GM04504 (cell line): ENCODE measurements at regions not wholly inside any gene's neighbourhood (a gene's known extent, or its start where the extent isn't known, plus 50 kb on each side); places are given as distances from the start of the nearest gene placed in this dataset.

Experiments
- DNase-seq: peaks from one replicate; pipeline ENCODE4 v3.0.0-alpha.2; 2012; ENCODE audit warnings: low read depth

DNA sequence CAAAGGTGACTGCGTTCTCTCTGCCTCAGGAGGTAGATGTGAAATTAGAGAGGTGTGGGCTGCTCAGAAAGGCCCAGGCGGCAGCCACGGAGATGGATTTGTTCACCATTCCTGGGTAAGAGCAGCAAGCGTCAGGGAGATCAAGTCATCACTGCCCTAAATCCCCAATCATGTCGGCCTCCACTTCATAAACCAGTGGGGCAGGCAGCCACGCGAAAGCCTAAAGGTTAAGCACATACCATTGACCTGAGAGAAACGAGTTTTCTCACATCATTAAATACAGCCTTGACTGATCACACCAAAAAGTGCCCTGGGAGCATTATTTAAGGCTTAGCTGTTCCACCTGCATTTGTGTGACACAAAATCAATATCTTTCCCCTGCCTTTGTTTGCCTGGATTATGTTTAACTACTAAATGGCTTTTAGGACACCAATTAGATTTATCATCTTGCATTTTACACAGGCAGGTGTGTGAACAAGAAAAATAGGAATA lies 50.7 kb upstream of the FOXB1 start:
- no peak for DNase-seq

GRCh38 chr15:59952960-59953359 lies 51.2 kb upstream of the FOXB1 start:
- DNase-seq = no peak

GRCh38 chr15:59950603-59951388 lies 53.3 kb upstream of the FOXB1 start:
- no peak for DNase-seq

DNA sequence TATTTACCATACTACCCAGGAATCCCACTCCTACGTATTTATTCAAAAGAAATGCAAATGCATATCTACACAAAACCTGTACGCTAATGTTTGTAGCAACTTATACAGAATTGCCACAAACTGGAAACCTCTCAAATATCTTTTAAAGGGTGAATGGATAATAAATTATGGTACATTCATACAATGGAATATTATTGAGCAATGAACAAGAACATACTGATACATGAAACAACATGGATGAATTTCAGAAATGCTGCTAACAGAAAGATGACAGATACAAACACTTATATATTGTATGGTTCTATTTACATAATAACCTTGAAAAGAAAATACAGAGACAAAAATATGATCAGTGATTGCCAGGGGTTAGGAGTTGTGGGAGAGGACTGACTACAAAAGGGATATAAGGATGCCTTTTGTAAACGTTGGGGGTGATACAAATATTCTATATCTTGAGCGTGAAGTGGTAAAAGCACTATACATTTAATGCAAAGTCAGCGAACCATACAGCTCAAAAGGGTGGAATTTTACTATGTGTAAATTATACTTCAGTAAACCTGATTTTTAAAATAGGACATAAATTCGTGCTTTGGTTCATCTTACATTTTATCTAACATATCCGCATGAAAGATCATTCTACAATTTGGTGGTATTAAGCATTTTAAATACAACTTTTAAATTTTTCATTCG lies 55.0 kb upstream of the FOXB1 start:
- DNase-seq = no peak

GRCh38 chr15:59946084-59946483 lies 58.0 kb upstream of the FOXB1 start:
- no peak for DNase-seq

- no peak for DNase-seq
These were observed 59.1 kb upstream of the FOXB1 start for GRCh38 chr15:59945036-59945435.

- no peak for DNase-seq
These were observed 62.5 kb upstream of the FOXB1 start for GRCh38 chr15:59941612-59942011.

DNA sequence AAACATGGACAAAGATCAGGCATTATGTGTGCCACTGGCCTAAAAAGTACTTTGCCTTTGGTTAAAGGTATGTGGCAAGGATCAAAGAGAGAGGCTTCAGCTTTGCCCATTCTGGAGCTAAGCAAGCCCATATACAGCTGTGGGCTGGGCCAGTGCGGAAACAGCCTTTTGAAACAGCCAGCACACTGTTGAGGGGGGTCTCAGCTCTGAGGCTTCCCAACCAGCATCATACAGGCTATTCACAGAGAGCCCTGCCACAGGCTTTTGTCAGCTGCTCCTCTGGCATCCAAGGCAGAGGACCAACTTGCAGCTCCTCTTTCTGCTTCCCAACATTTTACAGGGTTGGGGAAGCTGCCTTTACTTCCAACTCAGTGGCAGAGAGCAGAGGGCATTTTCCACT lies 63.2 kb upstream of the FOXB1 start:
- DNase-seq = no peak

- no peak for DNase-seq
These were observed 63.7 kb upstream of the FOXB1 start for GRCh38 chr15:59940456-59940855.

GRCh38 chr15:59936741-59937140 lies 67.4 kb upstream of the FOXB1 start:
- DNase-seq = no peak

- DNase-seq = no peak
These were observed 70.5 kb upstream of the FOXB1 start for GRCh38 chr15:59933607-59934006.

- DNase-seq = no peak
These were observed 72.4 kb upstream of the FOXB1 start for GRCh38 chr15:59931646-59932261.

- DNase-seq = no peak
These were observed 79.1 kb upstream of the FOXB1 start for GRCh38 chr15:59924812-59925522.

DNA sequence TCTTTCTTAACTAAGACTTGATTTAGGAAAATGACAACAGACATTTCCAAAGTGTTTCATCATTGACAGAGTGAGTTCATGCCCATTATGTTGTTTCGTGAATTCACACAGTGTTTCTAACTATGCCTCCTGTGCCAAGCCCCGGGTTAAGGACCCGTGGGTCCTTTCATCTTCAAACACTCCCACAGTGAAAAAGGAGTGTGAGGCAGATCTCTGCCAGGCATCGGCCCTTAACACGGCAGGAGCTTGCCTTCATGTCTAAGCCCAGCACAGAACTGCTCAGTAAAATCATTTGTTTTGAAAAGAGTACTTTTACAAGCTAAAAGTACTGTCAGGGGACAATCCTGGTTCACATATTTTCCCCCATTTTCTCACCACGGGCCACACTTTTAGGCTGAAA lies 80.0 kb upstream of the FOXB1 start:
- no peak for DNase-seq

GRCh38 chr15:59923508-59923907 lies 80.6 kb upstream of the FOXB1 start:
- DNase-seq = no peak

GRCh38 chr15:59918994-59919951 lies 84.8 kb upstream of the FOXB1 start:
- peak; percentile 21 for DNase-seq

- peak; percentile 8 for DNase-seq
These were observed 86.5 kb upstream of the FOXB1 start for GRCh38 chr15:59917504-59918157.

DNA sequence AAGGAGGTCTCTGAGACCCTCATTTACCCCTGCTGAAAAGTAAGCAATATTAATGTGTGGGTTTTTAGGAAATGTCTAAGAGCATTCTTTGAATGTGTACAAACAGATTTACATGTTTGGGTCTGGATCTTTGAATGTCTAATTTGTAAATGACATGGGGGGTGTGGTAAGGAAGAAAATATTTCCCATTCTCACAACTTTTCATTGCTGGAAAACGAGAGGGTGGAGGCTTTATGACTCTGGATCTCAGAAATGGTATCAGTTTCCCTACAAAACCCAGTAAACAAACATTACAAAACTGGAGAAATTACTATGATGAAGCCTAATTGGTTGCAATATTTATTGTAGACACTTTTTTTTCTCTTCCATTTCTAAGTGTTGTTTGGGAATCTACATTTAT lies 98.1 kb upstream of the FOXB1 start:
- no peak for DNase-seq

DNA sequence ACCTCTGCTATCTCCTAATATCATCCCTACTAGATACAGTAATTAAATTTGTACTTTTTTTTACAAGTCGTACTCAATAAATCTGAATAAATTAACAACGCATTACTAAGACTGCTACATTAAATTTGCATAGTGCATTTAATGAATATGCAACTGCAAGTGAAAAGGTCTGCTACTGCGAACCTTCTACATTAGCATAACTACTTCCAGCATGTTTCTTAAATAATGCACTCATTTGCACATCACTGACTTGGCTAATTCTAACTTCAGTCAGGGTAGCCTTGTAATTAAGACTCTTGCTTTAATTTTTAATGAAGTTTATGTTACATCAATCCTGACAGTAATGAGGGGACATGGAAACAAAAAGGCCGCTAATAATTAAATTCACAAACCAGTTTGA lies 98.9 kb upstream of the FOXB1 start:
- no peak for DNase-seq

GRCh38 chr15:59904450-59905135 lies 99.5 kb upstream of the FOXB1 start:
- DNase-seq = no peak
